ENCODE measurements at regions not wholly inside any gene's neighbourhood (a gene's known extent, or its start where the extent isn't known, plus 50 kb on each side); places are given as distances from the start of the nearest gene placed in this dataset.
"Not testable (repeated sequence)": the region's sequence is repeated elsewhere in the genome, so short reads cannot be mapped to it uniquely, and the experiment has no call there.

DNA sequence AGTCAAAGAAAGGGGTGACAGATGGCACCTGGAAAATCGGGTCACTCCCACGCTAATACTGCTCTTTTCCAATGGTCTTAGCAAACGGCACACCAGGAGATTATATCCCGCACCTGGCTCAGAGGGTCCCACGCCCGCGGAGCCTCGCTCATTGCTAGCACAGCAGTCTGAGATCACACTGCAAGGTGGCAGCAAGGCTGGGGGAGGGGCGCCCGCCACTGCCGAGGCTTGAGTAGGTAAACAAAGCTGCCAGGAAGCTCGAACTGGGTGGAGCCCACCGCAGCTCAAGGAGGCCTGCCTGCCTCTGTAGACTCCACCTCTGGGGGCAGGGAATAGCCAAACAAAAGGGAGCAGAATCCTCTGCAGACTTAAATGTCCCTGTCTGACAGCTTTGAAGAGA lies 99.5 kb upstream of the TMEM17 start:
- TF ChIP-seq, protein P1, sequence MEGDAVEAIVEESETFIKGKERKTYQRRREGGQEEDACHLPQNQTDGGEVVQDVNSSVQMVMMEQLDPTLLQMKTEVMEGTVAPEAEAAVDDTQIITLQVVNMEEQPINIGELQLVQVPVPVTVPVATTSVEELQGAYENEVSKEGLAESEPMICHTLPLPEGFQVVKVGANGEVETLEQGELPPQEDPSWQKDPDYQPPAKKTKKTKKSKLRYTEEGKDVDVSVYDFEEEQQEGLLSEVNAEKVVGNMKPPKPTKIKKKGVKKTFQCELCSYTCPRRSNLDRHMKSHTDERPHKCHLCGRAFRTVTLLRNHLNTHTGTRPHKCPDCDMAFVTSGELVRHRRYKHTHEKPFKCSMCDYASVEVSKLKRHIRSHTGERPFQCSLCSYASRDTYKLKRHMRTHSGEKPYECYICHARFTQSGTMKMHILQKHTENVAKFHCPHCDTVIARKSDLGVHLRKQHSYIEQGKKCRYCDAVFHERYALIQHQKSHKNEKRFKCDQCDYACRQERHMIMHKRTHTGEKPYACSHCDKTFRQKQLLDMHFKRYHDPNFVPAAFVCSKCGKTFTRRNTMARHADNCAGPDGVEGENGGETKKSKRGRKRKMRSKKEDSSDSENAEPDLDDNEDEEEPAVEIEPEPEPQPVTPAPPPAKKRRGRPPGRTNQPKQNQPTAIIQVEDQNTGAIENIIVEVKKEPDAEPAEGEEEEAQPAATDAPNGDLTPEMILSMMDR (conservative IDR thresholded peaks at IDR 0.05; ENCODE audit: low read depth, low read length): not testable (repeated sequence)
- not testable (repeated sequence) for TF ChIP-seq EZH2 (IDR thresholded peaks at IDR 0.05; ENCODE audit: borderline replicate concordance, low read depth, low read length, poor library complexity, severe bottlenecking)

Data from A673 (cell line).